ENCODE measurements at regions not wholly inside any gene's neighbourhood (a gene's known extent, or its start where the extent isn't known, plus 50 kb on each side); places are given as distances from the start of the nearest gene placed in this dataset.

- H3K14ac ChIP-seq (ENCODE audit: insufficient read depth, low read length) = no peak overlapping the region
Observed at GRCh38 chr12:107418981-107419380, 266.6 kb upstream of the PWP1 start.

More at GRCh38 chr12:107418981-107419380, 266.6 kb upstream of the PWP1 start:
- Histone ChIP-seq H2BK15ac (ENCODE audit: low read depth, low read length) (no peak overlapping the region), H2BK120ac (ENCODE audit: low read depth, low read length, poor library complexity, severe bottlenecking) (no peak overlapping the region), H3K4ac (ENCODE audit: low read depth, low read length) (no peak overlapping the region), H4K20me1 (ENCODE audit: control insufficient read depth, insufficient read depth, insufficient read length) (no peaks in the 10 kb centered on the region), H3K56ac (ENCODE audit: insufficient read length, low read depth, low read length) (no peak overlapping the region), H4K5ac (ENCODE audit: insufficient read length, low read depth, low read length) (no peak overlapping the region), H4K91ac (ENCODE audit: insufficient read length, low read depth, low read length) (no peak overlapping the region), H3K23ac (ENCODE audit: insufficient read length, low read depth, low read length) (no peak overlapping the region), H3K4me1 (ENCODE audit: insufficient read depth, low read length) (no peaks in the 10 kb centered on the region), H2AFZ (ENCODE audit: low read length) (no peak overlapping the region), H2BK5ac (ENCODE audit: insufficient read length, low read length) (no peak overlapping the region), H2AK5ac (ENCODE audit: insufficient read length, low read length) (no peak overlapping the region), H4K8ac (replicated peaks; ENCODE audit: insufficient read length, low read depth, low read length) (no peak overlapping the region), H3K9ac (ENCODE audit: extremely low read depth, insufficient read length, low read length) (no peak overlapping the region), H3K9me3 (ENCODE audit: control insufficient read depth, low read depth, low read length) (no peaks in the 10 kb centered on the region), H3K27ac (ENCODE audit: insufficient read length, low read depth, low read length) (no peak overlapping the region), H2BK12ac (ENCODE audit: insufficient read length, low read depth, low read length) (no peak overlapping the region), H3K18ac (ENCODE audit: insufficient read length, low read depth, low read length) (no peak overlapping the region), H3K23me2 (ENCODE audit: insufficient read length, low read depth, low read length, poor library complexity, severe bottlenecking) (no peaks in the 10 kb centered on the region), H3K4me2 (ENCODE audit: insufficient read depth, insufficient read length, low read length) (no peak overlapping the region), H3K79me1 (ENCODE audit: insufficient read depth, low read depth, low read length, poor library complexity, severe bottlenecking) (no peaks in the 10 kb centered on the region), H3K27me3 (ENCODE audit: insufficient read depth, low read length) (no peaks in the 10 kb centered on the region), H3T11ph (ENCODE audit: low read length) (no peak overlapping the region), H3K79me2 (ENCODE audit: insufficient read depth, low read length) (no peaks in the 10 kb centered on the region), H2BK20ac (ENCODE audit: low read depth, low read length, poor library complexity, severe bottlenecking) (no peak overlapping the region)
- Mint-ChIP-seq H3K4me3 (no peak overlapping the region), H3K27me3 (ENCODE audit: low read depth) (peaks cover 2% of the 10 kb centered on the region), H3K4me1 (no peaks in the 10 kb centered on the region), H3K9me3 (peaks cover 3 to 13% of the 10 kb centered on the region in 2 experiments; a peak in 4 of 5 replicates), H3K27ac (no peak overlapping the region), H3K36me3 (ENCODE audit: insufficient read depth in 1 of 3, low read depth in 3 of 3) (peaks cover 0 to 4% (median 2%) of the 10 kb centered on the region in 3 experiments; a peak in 4 of 7 replicates)
- no peak for TF ChIP-seq CTCF (conservative IDR thresholded peaks at IDR 0.05)
- no peak for DNase-seq

All from H9 (cell line).